GM19397 (cell line): ENCODE measurements at regions not wholly inside any gene's neighbourhood (a gene's known extent, or its start where the extent isn't known, plus 50 kb on each side); places are given as distances from the start of the nearest gene placed in this dataset.
"Not testable (repeated sequence)": the region's sequence is repeated elsewhere in the genome, so short reads cannot be mapped to it uniquely, and the experiment has no call there.

Experiments
- ATAC-seq: cut with Tn5 transposase; IDR thresholded peaks from one replicate; pipeline ENCODE4 v1.9.1; 2021; ENCODE audit warnings: mild to moderate bottlenecking, moderate library complexity; ENCODE audit not compliant: unreplicated experiment

DNA sequence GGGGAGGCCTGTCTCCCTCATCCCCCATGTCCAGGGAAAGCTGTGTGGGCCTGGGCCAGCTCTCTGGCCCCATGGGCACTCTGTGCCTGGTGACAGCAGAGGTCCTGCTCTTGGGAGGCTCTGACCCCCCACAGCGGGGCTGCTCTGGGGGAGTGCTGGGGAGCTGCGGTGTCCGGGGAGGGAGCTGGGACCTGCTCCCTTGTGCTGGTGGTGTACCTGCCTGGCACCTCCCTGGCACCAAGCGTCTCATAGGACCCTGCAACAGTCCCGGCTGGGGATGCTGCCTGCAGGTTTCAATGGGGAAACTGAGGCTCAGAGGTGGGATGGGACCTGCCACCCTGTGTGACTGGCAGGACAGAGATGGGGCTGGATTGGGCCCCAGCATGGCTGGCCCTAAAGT lies 111.3 kb downstream of the KIF26A start:
- no peak for ATAC-seq

DNA sequence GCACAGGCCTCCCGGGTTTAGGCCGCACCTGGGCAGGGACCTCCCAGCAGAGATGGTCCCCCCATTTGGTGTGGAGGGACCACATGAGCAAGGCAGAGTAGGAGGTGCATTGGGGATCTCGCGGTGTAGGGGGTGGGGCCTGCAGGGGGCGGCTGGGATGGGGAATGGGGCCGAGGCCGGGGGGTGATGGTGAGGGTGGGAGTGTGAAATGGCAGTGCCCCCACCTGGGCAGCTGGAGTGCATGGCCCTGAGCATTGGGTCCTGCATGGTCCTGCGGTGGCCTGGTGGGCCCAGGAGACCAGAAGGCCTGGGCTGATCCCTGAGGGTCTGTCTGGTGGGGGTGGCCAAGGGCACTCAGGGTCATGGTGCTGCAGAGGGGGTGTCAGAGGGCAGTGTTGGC lies 111.8 kb downstream of the KIF26A start:
- no peak for ATAC-seq

DNA sequence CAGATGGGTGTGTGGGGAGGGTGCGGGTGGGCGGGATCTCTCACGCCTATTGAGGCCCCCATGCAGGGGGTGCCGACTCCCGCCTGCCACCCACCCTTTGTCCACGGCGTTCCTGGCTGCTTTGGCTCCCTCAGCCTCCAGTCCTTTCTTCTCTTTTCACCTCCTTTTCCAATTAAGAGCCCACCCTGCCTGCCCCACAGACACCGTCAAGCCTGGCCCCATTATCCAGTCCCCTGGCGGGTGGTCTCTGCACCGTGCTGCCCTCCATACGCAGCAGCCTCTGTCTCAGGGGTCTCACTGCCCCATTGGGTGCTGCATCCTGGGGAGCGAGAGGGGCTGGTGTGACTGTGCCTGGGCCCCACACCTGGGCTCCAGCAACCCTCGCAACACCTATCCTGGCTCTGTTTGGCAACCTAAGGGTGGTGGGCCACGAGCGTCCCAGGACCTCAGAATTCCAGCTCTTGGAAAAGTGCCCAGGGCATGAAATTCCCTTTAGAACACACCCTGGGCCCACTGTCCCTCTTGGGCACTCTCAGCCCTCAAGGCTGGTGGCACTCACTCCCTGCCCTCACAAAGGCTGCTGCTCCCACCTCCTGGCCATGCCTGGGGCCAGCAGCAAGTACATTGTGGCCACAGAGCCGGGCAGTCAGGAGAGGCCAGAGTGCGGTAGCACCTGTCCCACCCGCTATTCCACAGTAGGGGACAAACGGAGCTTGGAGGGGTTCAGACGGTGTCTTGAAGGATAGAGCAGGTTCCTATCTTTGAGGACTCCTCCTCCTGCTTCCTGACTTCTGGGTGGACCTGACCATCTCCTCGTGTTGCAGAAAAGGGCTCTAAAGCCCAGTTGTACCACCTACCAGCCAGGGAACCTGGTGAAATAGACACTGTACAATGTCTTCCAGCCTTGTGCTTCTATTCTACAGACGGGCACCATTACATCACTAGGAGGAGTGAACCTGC lies 114.1 kb downstream of the KIF26A start:
- no peak for ATAC-seq

DNA sequence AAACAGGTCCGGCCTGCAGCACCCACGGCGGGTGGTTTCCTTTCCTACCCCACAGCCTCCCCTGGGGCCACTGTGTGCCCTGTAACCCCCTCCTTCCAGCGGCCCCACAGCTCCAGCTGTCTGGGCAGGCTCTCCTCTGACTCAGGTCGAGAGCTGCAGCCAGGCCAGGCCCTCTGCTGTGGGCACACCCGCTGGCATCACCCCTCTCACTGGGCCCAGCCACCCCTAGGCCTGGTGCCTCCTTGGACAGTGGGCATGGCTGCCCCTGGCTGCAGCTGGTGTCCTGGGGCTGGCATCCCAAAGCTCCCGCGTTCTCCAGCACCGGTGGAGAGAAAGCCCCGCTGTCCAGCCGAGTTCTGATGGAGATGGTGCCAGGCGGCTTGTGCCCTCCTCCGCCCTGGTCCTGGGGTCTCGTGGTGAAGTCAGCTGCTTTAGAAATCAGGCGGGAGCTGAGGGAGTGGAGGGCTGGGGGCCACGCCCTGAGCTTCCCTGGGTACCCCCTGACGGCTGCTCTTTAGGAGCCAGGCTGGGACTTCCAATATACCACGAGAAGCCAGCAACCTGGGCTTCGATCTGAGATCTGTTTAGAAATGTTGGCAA lies 114.9 kb downstream of the KIF26A start:
- ATAC-seq, result no peak

DNA sequence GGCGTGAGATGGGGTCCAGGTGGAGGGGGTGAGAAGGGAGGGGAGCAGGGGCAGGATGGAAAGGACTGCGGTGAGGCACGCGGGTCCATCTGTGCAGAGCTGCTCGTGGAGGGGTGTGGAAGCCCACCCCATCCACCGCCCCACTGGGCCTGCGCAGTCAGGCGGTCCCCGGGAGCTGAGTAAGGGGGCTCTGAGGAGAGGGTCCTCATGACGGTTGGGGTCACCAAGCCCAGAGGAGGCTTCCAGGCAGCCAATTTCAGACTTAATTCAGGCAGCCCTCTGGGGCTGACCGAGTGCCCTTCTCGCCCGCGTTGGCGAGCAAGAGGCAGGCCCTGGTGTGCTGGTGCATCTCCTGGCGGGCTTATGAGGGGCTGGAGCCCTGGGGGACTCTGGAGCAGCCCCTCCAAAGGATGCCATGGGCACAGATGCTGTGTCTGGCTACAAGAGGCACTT lies 115.5 kb downstream of the KIF26A start:
- ATAC-seq, result no peak

DNA sequence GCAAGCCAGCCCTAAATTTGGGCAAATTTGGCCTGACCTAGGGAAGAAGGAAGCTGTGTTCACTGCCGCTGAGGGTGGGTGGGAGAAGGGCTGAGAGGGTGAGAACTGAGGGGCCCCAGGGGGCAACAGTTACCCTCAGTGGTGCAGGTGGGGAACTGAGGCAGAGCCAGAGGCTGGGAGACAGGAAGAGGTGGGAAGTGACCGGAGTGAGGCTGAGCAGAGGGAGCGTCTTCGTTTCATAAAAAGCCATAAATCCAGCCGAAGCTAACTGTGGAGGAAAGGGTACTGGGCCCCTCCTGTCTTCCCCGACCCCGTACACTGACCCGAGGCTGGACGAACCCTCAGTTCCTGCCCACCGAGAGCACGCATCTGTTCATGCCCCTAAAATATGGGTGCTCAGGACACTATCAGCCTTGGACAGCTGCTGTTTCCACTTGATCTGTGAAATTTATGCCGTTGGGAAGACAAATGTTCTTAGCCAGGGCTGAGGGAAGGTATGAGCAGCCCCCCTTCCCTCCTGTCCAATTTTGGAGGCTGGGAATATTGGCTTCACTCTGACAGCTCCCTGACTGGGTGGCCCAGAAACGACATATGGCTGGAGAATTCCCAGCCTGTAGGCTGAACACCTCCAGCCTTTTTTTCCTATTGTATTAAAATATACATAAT lies 116.5 kb downstream of the KIF26A start:
- ATAC-seq, result no peak

DNA sequence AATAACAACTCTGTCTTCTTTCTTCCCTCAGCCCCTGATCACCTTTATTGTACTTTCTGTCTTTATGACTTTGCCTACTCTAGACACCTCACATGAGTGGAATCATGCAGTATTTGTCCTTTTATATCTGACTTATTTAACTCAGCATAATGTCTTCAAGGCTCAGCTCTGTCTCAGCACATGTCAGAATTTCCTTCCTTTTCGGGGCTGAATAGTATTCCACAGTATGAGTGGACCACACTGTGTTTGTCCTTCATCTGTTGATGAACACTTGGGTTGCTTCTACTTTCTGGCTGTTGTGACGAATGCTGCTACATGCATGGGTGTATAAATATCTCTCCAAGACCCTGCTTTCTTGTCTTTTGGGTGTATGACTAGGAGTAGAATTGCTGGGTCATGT lies 117.6 kb downstream of the KIF26A start:
- ATAC-seq, result no peak

DNA sequence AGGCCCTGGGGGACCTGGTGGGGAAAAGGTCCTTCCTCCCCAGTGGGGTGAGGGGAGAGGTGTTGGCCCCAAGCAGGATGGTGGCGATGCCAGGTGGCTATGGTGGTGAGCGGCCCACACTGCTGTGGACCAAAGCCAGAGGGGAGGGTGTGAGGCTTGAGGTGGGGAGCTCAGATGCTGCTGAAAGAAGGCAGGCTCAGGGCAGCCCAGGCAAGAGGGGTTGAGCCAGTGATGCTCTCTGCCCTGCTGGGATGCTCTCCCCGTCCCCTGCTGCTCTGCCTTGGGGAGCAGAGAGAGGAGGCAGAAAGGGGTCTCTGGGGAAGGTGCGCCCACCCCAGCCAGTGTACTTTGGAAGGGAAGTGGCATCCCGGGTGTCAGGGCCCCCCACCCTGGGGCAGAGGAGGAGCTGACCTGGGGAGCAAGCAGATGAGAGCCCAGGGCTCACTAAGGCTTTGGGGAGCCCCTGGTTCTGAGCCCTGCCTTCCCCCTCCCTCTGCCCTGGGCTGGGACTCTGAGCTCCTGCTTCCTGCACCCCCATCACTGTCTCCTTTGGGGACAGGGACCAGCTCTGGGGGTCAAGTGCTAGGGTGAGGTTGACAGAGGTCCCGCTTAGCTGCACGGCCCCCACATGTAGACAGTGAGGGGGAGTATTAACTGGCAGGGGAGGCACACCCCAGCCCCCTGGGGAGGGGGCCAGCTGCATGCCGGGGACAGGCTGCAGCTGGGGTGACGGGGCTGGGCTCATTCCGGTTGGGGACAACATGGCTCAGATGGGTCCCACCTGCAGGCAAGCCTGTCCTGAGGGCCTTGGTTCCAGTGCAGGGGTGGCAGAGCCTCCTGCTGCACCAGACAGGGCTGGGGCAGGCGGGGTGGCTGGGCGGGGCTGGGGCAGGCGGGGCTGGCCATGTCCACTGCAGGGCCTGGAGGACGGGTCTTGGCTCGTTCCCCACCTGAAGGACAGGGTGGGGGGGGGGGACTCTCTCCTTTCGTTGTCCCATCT lies 124.4 kb downstream of the KIF26A start:
- no peak for ATAC-seq

DNA sequence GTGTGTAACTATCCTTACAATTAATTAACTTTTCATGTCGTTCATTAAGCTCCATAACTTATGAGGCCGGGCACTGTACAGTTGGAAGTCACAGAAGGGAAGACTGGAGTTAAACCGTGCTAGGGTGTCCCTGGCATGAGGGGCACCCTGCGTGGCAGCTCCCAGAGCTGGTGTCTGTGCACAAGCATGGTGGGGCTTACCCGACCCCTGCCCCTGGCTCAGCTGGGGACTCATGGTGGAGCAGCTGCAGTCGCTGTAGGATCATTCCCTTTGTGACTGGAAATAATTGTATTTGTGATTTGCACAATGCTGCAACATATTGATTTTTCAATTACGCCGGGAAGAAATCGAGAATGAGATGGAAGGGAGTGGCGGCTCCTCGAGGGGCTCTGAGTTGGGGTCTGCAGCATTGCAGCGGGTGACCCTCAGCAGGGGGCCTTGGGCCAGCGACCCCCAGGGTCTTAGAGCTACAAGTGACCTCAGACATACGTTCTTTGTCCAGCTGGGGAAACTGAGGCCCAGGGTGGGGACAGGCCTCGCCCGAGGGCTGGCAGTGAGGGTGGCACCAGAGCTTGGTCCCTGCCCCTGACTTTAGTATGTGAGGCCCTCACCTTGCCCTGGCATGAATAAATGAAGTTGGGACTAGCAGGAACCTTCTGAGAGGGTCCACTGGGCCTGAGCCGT lies 125.4 kb downstream of the KIF26A start:
- no peak for ATAC-seq

DNA sequence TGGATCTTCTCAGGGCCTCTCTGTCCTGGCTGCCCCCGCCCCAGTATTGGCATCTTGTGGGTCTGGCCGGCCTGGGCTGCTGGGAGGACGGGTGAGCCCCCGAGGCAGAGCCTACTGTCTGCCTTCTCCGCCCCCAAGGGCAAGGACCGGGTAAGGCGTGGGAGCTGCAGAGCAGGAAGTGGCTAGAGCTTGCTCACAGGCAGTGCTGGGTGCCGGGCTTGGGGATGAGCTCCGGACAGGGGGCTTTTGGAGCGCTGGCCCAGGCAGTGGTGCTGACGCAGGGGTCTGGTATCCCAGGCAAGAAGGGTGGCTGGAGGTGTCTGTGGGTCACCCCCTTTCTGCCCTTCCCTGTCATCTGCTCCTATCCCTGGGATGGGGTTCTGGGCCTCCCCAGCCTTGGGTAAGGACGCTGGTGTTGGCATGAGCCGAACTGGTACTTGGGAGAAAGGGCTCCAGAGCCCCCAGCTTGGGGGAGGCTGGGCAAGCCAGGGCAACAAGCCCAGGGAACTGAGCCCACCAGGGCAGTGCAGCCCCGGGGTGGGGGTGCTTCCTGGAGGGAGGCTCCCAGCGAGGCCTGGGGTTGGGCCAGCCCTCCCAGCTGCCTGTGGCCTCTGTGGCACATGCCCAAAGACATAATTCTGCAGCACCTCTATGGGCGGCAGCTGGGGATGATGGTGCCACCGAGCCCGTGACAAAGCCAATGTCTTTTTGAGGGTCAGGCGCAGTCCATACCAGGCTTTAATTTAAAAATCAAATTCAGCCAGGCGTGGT lies 126.3 kb downstream of the KIF26A start:
- no peak for ATAC-seq

DNA sequence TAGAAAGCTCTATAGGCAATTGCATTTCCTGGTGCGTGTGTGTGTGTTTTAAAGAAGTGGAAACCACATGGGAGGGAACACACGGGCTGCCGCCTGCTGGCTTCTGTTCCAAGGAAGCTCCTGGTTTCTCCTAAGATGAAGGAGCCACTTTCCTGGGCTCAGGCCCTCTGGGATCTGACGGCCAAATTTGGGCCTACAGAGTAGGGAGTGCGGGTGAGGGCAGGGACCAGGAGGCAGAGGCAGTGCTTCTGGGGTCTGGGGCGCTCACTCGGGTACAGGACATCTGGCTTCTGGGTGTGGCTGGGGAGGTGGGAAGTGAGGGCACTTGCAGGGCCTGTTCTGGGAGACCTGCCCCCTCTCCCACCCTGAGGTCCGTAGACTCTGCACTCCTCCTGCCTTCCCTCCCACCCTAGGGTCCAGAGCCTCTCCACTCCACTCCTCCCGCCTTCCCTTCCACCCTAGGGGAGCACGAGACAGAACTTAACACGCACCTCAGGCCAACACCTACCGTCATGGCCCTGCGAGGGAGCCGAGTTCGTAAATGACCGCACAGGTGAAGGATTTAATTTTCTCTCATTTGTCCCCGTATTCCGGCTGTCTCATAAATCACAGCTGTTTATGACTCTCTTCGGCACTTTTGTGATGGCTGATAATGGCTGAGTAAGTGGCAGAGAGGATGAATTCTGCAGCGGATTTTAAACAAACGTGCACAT lies 127.7 kb downstream of the KIF26A start:
- no peak for ATAC-seq

DNA sequence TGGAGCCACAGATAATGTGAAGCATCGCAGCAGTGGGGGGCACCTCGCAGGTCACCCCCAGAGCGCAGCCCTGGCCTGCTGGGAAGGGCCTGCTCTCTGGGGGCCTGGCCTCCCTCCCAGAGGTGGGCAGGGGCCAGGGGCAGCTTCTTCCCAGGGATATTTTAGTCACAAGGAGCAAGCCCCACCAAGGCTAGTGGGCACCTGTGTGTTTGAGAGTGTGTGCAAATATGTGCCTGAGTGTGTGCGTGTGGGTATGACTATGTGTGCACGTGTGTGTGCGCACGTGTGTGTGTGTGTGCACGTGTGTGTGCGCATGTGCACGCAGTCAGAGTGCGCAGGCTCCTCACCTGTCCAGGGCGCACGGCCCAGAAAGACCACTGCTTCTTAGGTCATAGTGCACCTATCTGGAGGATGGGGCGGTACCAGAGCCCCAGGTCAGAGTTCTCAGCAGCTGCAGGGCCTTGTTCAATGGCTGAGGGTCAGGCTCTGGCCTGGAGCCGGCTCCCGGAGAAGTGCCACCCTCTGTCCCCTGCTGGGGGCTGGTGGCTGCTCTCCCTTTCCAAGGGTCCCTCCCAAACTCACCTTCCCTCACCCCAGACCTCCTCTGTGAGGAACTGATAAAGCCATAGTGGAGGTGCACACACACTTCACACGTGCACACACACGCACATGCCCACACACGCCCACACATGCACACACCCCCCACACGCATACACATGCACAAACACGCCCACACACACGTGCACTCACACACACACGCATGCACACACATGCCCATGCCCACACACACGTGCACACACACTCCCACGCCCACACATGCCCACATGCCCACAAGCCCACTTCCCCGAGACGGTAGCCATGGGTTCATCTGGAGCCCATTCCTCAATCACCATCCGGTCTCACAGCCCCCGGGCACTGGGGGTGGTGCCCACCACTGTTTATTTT lies 128.5 kb downstream of the KIF26A start:
- no peak for ATAC-seq

DNA sequence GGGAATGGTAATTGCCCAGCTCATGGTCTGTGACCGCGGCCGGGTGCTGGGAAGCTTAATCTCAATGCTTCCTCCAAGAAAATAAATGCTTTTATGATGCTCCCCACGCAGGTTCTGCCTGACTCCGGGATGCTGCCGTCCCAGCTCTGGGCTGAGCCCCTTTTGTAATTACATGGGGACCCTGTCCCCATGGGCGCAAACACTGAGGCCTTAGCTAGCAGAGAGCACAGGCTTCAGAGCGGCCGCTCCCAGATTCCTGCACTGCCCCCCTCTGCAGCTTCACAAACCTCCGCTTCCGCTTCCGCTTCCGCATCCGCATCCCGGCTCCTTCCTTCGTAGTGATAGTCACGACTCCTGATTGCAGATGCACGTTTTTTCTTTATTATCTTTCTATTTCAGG lies 129.5 kb downstream of the KIF26A start:
- no peak for ATAC-seq

DNA sequence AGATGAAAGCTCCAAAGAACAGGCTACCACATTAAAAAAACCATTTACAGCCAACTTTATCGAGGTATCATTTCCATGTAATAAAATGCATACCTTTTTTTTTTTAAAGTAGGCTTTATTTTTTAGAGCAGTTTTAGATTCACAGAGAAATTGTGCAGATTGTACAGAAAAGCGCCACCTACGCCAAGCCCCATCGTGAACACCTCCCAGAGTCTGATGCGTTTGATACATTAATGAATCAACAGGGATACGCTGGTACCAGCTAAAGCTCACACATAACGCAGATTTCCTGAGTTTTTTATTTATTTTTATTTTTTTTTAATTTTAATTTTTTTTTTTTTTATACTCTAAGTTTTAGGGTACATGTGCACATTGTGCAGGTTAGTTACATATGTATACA lies 129.9 kb downstream of the KIF26A start:
- no peak for ATAC-seq

DNA sequence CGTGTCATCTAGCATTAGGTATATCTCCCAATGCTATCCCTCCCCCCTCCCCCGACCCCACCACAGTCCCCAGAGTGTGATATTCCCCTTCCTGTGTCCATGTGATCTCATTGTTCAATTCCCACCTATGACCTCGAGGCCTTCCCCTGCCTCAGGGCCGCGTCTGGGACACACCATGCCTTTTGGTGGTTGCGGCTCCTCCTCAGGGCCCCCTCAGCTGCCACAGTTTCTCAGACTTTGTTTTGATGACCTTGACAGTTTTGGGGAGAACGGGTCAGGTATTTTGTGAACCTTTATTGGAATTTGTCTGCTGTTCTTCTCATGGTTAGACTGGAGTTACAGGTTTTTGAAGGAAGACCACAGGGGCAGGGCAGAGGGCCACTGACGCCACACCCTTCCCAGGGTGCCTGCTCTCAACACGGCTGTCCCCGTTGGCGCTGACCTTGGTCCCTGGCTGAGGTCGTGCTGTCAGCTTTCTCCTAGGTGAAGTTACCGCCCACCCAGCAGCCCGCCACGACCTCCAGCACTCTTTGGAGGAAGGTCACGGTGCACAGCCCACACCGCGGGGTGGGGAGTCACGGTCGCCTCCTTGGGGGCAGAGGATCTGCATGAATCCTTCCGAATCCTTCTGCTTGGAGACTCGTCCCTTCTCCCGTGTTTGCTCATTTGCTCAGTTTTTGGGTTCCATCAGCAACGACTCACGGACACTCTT lies 130.5 kb downstream of the KIF26A start:
- no peak for ATAC-seq

DNA sequence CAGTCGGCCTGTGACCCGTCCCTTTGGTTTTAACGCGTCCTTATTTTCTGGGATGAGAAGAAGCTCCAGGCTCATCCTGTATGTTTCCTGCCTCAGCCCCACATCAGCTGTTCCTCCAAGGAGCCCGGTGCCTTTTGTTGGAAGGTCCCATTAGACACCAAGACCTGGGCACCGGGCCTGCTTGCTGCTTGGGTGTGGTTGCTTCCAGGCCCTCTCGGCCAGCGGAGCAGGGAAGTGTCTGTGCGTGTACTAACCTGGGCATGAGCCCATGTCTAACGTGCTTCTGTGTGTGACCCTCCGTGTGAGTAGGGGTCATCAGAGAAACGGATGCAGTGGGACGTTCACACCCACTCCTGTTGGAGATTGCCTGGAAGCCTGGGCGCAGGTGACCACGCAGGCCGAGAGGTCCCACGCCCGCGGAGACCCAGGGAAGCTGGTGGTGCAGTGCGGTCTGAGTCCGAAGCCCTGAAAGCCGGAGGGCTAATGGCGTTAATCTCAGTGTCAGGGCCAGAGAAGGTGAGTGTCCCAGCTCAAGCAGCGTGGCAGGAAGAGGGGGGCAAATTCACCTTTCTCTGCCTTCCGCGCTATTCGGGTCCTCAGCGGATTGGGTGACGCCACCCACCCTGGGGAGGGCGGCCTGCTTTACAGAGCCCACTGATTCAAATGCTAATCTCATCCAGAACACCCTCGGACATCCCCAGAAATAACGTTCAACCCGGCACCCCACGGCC lies 131.3 kb downstream of the KIF26A start:
- ATAC-seq, result not testable (repeated sequence)
